ENCODE measurements at regions not wholly inside any gene's neighbourhood (a gene's known extent, or its start where the extent isn't known, plus 50 kb on each side); places are given as distances from the start of the nearest gene placed in this dataset.

DNA sequence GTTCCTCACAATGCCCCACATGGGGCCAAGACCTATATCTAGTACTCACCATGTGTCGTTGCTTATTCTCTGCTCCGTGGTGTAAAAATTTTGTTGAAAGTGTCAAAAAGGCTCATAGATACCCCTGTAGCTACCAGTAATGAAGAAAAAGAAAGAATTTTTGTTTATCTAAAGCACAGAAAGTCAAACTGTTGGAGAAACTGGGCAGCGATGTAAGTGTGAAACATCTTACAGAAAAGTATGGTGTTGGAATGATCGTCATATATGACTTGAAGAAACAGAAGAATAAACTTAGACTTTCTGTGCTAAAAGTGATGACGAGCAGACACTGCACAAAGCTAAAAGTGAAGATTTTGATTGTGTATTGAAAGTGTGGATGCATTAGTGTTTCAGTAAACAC lies 626.6 kb upstream of the GHITM start:
- POLR2A ChIA-PET: no interaction called here
- Histone ChIP-seq H3K9ac (ENCODE audit: low read length) (no peak overlapping the region), H2AFZ (ENCODE audit: low read depth, low read length, poor library complexity, severe bottlenecking) (no peak overlapping the region), H3K4me2 (ENCODE audit: low read length) (no peak overlapping the region), H3K27ac (ENCODE audit: low read depth, low read length) (no peak overlapping the region), H3K4me3 (replicated peaks in 1 of 2; ENCODE audit: low read depth in 1 of 2, low read length in 2 of 2) (no peak overlapping the region), H3K9me2 (ENCODE audit: insufficient read depth) (no peaks in the 10 kb centered on the region), H3K9me3 (ENCODE audit: control insufficient read depth in 1 of 2, insufficient read depth in 1 of 2, low read depth in 1 of 2, low read length in 2 of 2) (peaks cover 8 to 14% of the 10 kb centered on the region in 2 experiments; a peak in 2 of 4 replicates), H3K4me1 (ENCODE audit: control insufficient read depth in 1 of 2, insufficient read depth in 2 of 2, low read length in 2 of 2) (no peaks in the 10 kb centered on the region), H3K36me3 (ENCODE audit: control insufficient read depth in 1 of 2, insufficient read depth in 2 of 2, low read length in 2 of 2) (no peaks in the 10 kb centered on the region), H4K20me1 (ENCODE audit: insufficient read depth) (no peaks in the 10 kb centered on the region), H3K79me2 (ENCODE audit: insufficient read depth, low read length) (no peaks in the 10 kb centered on the region), H3K27me3 (ENCODE audit: insufficient read depth, low read length) (no peaks in the 10 kb centered on the region)
- no peak for ATAC-seq
- RAD21 ChIA-PET (ENCODE audit: low non-redundant PET in 1 of 2, low total read pairs in 2 of 2, uncharacterized antibody in 2 of 2, unreplicated experiment in 2 of 2): no interaction called here
- intact Hi-C loops (cut with micrococcal nuclease): no loop called here
- CTCF ChIA-PET: no interaction called here
- DNase-seq (ENCODE audit: low read depth, low spot score): no peak
- TF ChIP-seq SRF (IDR thresholded peaks at IDR 0.05; ENCODE audit: low read depth) (no peak), CTCF (IDR thresholded peaks at IDR 0.05 in 2 of 3, conservative IDR thresholded peaks at IDR 0.05 in 1 of 3; ENCODE audit: borderline replicate concordance in 1 of 3, insufficient read depth in 1 of 3, low read depth in 2 of 3, low read length in 2 of 3) (no peak), EGR1 (IDR thresholded peaks at IDR 0.05; ENCODE audit: low read depth) (no peak), FOSL1 (IDR thresholded peaks at IDR 0.05; ENCODE audit: low read depth) (no peak)
- BruUV-seq (replicated peaks): no TSS peak

DNA sequence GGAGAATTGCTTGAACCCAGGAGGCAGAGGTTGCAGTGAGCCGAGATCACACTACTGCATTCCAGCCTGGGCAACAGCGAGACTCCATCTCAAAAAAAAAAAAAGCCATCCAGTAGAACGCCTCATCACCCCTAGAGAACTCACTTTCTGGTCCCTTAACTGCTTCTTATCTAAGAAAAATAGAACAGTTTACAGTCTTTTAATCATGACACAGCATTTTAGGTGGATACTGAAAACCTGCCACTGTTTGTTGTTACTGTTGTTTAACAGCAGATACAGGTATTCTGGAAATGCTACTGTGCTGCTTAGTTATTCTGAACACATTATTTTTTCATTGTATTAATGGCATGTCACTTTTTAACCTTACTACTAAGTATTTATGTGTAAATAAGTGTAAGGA lies 624.3 kb upstream of the GHITM start:
- Histone ChIP-seq H3K36me3 (ENCODE audit: control insufficient read depth in 1 of 2, insufficient read depth in 2 of 2, low read length in 2 of 2) (no peaks in the 10 kb centered on the region), H2AFZ (ENCODE audit: low read depth, low read length, poor library complexity, severe bottlenecking) (no peak overlapping the region), H3K4me1 (ENCODE audit: control insufficient read depth in 1 of 2, insufficient read depth in 2 of 2, low read length in 2 of 2) (no peaks in the 10 kb centered on the region), H3K9ac (ENCODE audit: low read length) (no peak overlapping the region), H3K79me2 (ENCODE audit: insufficient read depth, low read length) (no peaks in the 10 kb centered on the region), H4K20me1 (ENCODE audit: insufficient read depth) (no peaks in the 10 kb centered on the region), H3K27me3 (ENCODE audit: insufficient read depth, low read length) (no peaks in the 10 kb centered on the region), H3K4me2 (ENCODE audit: low read length) (no peak overlapping the region), H3K9me2 (ENCODE audit: insufficient read depth) (no peaks in the 10 kb centered on the region), H3K4me3 (replicated peaks in 1 of 2; ENCODE audit: low read depth in 1 of 2, low read length in 2 of 2) (no peak overlapping the region), H3K27ac (ENCODE audit: low read depth, low read length) (no peak overlapping the region), H3K9me3 (ENCODE audit: control insufficient read depth in 1 of 2, insufficient read depth in 1 of 2, low read depth in 1 of 2, low read length in 2 of 2) (peaks cover 5 to 8% of the 10 kb centered on the region in 2 experiments; a peak in 2 of 4 replicates)
- CTCF ChIA-PET: no interaction called here
- POLR2A ChIA-PET: no interaction called here
- DNase-seq (ENCODE audit: low read depth, low spot score) (no peak), ATAC-seq (no peak)
- intact Hi-C loops (cut with micrococcal nuclease): no loop called here
- RAD21 ChIA-PET (ENCODE audit: low non-redundant PET in 1 of 2, low total read pairs in 2 of 2, uncharacterized antibody in 2 of 2, unreplicated experiment in 2 of 2): no interaction called here
- BruUV-seq (replicated peaks): no TSS peak
- TF ChIP-seq JUND (IDR thresholded peaks at IDR 0.05) (no peak), SP1 (IDR thresholded peaks at IDR 0.05; ENCODE audit: low read depth) (no peak), EZH2 (IDR thresholded peaks at IDR 0.05) (no peak), RAD21 (IDR thresholded peaks at IDR 0.05; ENCODE audit: low read depth) (no peak), POLR2AphosphoS5 (IDR thresholded peaks at IDR 0.05; ENCODE audit: low read depth, low read length) (no peak), EZH2phosphoT487 (IDR thresholded peaks at IDR 0.05; ENCODE audit: borderline replicate concordance) (no peak), ZNF274 (IDR thresholded peaks at IDR 0.05; ENCODE audit: low read depth, low read length) (no peak), POLR2A (IDR thresholded peaks at IDR 0.05; ENCODE audit: borderline replicate concordance, extremely low read depth, insufficient read depth, insufficient read length) (no peak), CEBPB (IDR thresholded peaks at IDR 0.05; ENCODE audit: low read depth) (no peak), ZFX (IDR thresholded peaks at IDR 0.05) (no peak), EGR1 (IDR thresholded peaks at IDR 0.05; ENCODE audit: low read depth) (no peak), TCF7L2 (IDR thresholded peaks at IDR 0.05; ENCODE audit: borderline replicate concordance, extremely low read depth, insufficient read depth, insufficient read length) (no peak), ZBTB33 (IDR thresholded peaks at IDR 0.05; ENCODE audit: extremely low read depth, insufficient replicate concordance, low read length) (no peak)
- TF ChIP-seq, protein P1, sequence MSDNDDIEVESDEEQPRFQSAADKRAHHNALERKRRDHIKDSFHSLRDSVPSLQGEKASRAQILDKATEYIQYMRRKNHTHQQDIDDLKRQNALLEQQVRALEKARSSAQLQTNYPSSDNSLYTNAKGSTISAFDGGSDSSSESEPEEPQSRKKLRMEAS (IDR thresholded peaks at IDR 0.05): no peak

Measured in HCT116 (cell line).